Activated CD4-positive, alpha-beta T cell treated with anti-CD3 and anti-CD28 coated beads for 4 hours (primary cell): ENCODE measurements at regions not wholly inside any gene's neighbourhood (a gene's known extent, or its start where the extent isn't known, plus 50 kb on each side); places are given as distances from the start of the nearest gene placed in this dataset.
"Not testable (repeated sequence)": the region's sequence is repeated elsewhere in the genome, so short reads cannot be mapped to it uniquely, and the experiment has no call there.

ENCODE experiments used
- DNase-seq, 2 donors: peaks; one replicate each; pipeline ENCODE4 v3.0.0-alpha.2; 2020

GRCh38 chr9:107810461-107810961 lies 320.9 kb upstream of the KLF4 start:
- DNase-seq, result no peak

GRCh38 chr9:107809871-107810460 lies 320.4 kb upstream of the KLF4 start:
- no peak for DNase-seq

GRCh38 chr9:107807183-107807582 lies 317.6 kb upstream of the KLF4 start:
- no peak for DNase-seq

GRCh38 chr9:107805201-107805600 lies 315.6 kb upstream of the KLF4 start:
- no peak for DNase-seq

- DNase-seq, result no peak
Measured at GRCh38 chr9:107794259-107794658, 304.7 kb upstream of the KLF4 start.

GRCh38 chr9:107793541-107793940 lies 304.0 kb upstream of the KLF4 start:
- DNase-seq, result no peak

- DNase-seq, result no peak
Measured at GRCh38 chr9:107792596-107792995, 303.0 kb upstream of the KLF4 start.

- DNase-seq, result no peak
Measured at GRCh38 chr9:107792006-107792405, 302.4 kb upstream of the KLF4 start.

- DNase-seq, result no peak
Measured at GRCh38 chr9:107789001-107789700, 299.6 kb upstream of the KLF4 start.

GRCh38 chr9:107786561-107786960 lies 297.0 kb upstream of the KLF4 start:
- DNase-seq, result no peak

- no peak for DNase-seq
Measured at GRCh38 chr9:107784235-107784958, 294.8 kb upstream of the KLF4 start.

GRCh38 chr9:107782789-107783188 lies 293.2 kb upstream of the KLF4 start:
- no peak for DNase-seq

- DNase-seq, result no peak
Measured at GRCh38 chr9:107782381-107782780, 292.8 kb upstream of the KLF4 start.

GRCh38 chr9:107780960-107781359 lies 291.4 kb upstream of the KLF4 start:
- DNase-seq, result no peak

- DNase-seq, result no peak
Measured at GRCh38 chr9:107779731-107780130, 290.2 kb upstream of the KLF4 start.

- DNase-seq, result no peak
Measured at GRCh38 chr9:107778661-107779060, 289.1 kb upstream of the KLF4 start.

- DNase-seq, result not testable (repeated sequence)
Measured at GRCh38 chr9:107774099-107774498, 284.5 kb upstream of the KLF4 start.

- no peak for DNase-seq
Measured at GRCh38 chr9:107772988-107773387, 283.4 kb upstream of the KLF4 start.

- DNase-seq, result no peak
Measured at GRCh38 chr9:107770716-107771115, 281.1 kb upstream of the KLF4 start.

GRCh38 chr9:107768224-107768623 lies 278.7 kb upstream of the KLF4 start:
- no peak for DNase-seq

- no peak for DNase-seq
Measured at GRCh38 chr9:107767711-107768110, 278.1 kb upstream of the KLF4 start.

GRCh38 chr9:107763469-107763868 lies 273.9 kb upstream of the KLF4 start:
- DNase-seq, result not testable (repeated sequence)

- no peak for DNase-seq
Measured at GRCh38 chr9:107761307-107761706, 271.7 kb upstream of the KLF4 start.
